Loucy (cell line): ENCODE measurements at regions not wholly inside any gene's neighbourhood (a gene's known extent, or its start where the extent isn't known, plus 50 kb on each side); places are given as distances from the start of the nearest gene placed in this dataset.

Experiments
- EZH2phosphoT487 ChIP-seq: fragments of 200-600 bp; IDR thresholded peaks from 2 replicates; pipeline ENCODE4 v1.6.1; 2018; ENCODE audit warnings: antibody characterized with exemption, mild to moderate bottlenecking, moderate library complexity, borderline replicate concordance
- TF ChIP-seq, protein P1 (sequence below): fragments of 200-600 bp; sonication (generic); conservative IDR thresholded peaks from 2 replicates; pipeline ENCODE4 v1.5.1; 2014; ENCODE audit warnings: mild to moderate bottlenecking, antibody characterized with exemption, low read length

GRCh38 chr4:37762294-37762990 lies 64.0 kb upstream of the PGM2 start:
- TF ChIP-seq, protein P1, sequence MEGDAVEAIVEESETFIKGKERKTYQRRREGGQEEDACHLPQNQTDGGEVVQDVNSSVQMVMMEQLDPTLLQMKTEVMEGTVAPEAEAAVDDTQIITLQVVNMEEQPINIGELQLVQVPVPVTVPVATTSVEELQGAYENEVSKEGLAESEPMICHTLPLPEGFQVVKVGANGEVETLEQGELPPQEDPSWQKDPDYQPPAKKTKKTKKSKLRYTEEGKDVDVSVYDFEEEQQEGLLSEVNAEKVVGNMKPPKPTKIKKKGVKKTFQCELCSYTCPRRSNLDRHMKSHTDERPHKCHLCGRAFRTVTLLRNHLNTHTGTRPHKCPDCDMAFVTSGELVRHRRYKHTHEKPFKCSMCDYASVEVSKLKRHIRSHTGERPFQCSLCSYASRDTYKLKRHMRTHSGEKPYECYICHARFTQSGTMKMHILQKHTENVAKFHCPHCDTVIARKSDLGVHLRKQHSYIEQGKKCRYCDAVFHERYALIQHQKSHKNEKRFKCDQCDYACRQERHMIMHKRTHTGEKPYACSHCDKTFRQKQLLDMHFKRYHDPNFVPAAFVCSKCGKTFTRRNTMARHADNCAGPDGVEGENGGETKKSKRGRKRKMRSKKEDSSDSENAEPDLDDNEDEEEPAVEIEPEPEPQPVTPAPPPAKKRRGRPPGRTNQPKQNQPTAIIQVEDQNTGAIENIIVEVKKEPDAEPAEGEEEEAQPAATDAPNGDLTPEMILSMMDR, result no peak
- no peak for TF ChIP-seq EZH2phosphoT487
